Activated T-cell treated with anti-CD3 and anti-CD28 coated beads, Interleukin-2, amount 50 U/mL, for 24 hours (primary cell): ENCODE measurements at regions not wholly inside any gene's neighbourhood (a gene's known extent, or its start where the extent isn't known, plus 50 kb on each side); places are given as distances from the start of the nearest gene placed in this dataset.

Experiments used
- DNase-seq: peaks from one replicate; pipeline ENCODE4 v3.0.0-alpha.2; 2020
- H3K27ac Mint-ChIP-seq: 2 replicates; pipeline ENCODE4 v1.8.0; 2020; ENCODE audit warnings: mild to moderate bottlenecking, mixed read lengths
- H3K27me3 Mint-ChIP-seq: 2 replicates; pipeline ENCODE4 v1.8.0; 2020; ENCODE audit warnings: mixed read lengths
- H3K36me3 Mint-ChIP-seq: 2 replicates; pipeline ENCODE4 v1.8.0; 2020; ENCODE audit warnings: low read depth, mixed read lengths
- H3K4me1 Mint-ChIP-seq: 2 replicates; pipeline ENCODE4 v1.8.0; 2020; ENCODE audit warnings: low read depth, mixed read lengths
- H3K4me3 Mint-ChIP-seq: 2 replicates; pipeline ENCODE4 v1.8.0; 2020; ENCODE audit warnings: mild to moderate bottlenecking, moderate library complexity, mixed read lengths
- H3K9me3 Mint-ChIP-seq: 2 replicates; pipeline ENCODE4 v1.8.0; 2020; ENCODE audit warnings: mixed read lengths

GRCh38 chr4:63693321-63693720 is 715.9 kb downstream of the TECRL start:
- DNase-seq: no peak
- peaks cover 27% of the 10 kb centered on the region for H3K9me3 Mint-ChIP-seq
- H3K36me3 Mint-ChIP-seq: no peaks in the 10 kb centered on the region
- H3K27me3 Mint-ChIP-seq: no peaks in the 10 kb centered on the region
- H3K4me1 Mint-ChIP-seq: no peaks in the 10 kb centered on the region
- H3K27ac Mint-ChIP-seq: no peak overlapping the region
- H3K4me3 Mint-ChIP-seq: no peak overlapping the region

GRCh38 chr4:63678358-63678931 is 730.8 kb downstream of the TECRL start:
- no peak overlapping the region for H3K4me3 Mint-ChIP-seq
- H3K4me1 Mint-ChIP-seq: no peaks in the 10 kb centered on the region
- H3K27me3 Mint-ChIP-seq: no peaks in the 10 kb centered on the region
- no peak for DNase-seq
- H3K9me3 Mint-ChIP-seq: peaks cover 8% of the 10 kb centered on the region
- no peak overlapping the region for H3K27ac Mint-ChIP-seq
- H3K36me3 Mint-ChIP-seq: no peaks in the 10 kb centered on the region

GRCh38 chr4:63670735-63671134 is 738.5 kb downstream of the TECRL start:
- no peak for DNase-seq
- no peaks in the 10 kb centered on the region for H3K36me3 Mint-ChIP-seq
- no peaks in the 10 kb centered on the region for H3K4me1 Mint-ChIP-seq
- no peaks in the 10 kb centered on the region for H3K27me3 Mint-ChIP-seq
- peaks cover 21% of the 10 kb centered on the region for H3K9me3 Mint-ChIP-seq
- no peak overlapping the region for H3K4me3 Mint-ChIP-seq
- no peak overlapping the region for H3K27ac Mint-ChIP-seq

GRCh38 chr4:63663870-63664269 is 745.4 kb downstream of the TECRL start:
- peaks cover 31% of the 10 kb centered on the region for H3K9me3 Mint-ChIP-seq
- H3K4me3 Mint-ChIP-seq: no peak overlapping the region
- H3K27me3 Mint-ChIP-seq: no peaks in the 10 kb centered on the region
- no peak overlapping the region for H3K27ac Mint-ChIP-seq
- no peaks in the 10 kb centered on the region for H3K36me3 Mint-ChIP-seq
- H3K4me1 Mint-ChIP-seq: no peaks in the 10 kb centered on the region
- DNase-seq: no peak

- Mint-ChIP-seq H3K4me3 (no peak overlapping the region), H3K9me3 (peaks cover 2% of the 10 kb centered on the region), H3K27me3 (no peaks in the 10 kb centered on the region), H3K4me1 (no peaks in the 10 kb centered on the region), H3K27ac (no peak overlapping the region), H3K36me3 (no peaks in the 10 kb centered on the region)
- DNase-seq: no peak
These were observed 764.9 kb downstream of the TECRL start for GRCh38 chr4:63644396-63644795.

GRCh38 chr4:63637270-63637669 is 772.0 kb downstream of the TECRL start:
- Mint-ChIP-seq H3K27ac (no peak overlapping the region), H3K27me3 (no peaks in the 10 kb centered on the region), H3K4me3 (no peak overlapping the region), H3K9me3 (peaks cover 3% of the 10 kb centered on the region), H3K36me3 (no peaks in the 10 kb centered on the region), H3K4me1 (no peaks in the 10 kb centered on the region)
- DNase-seq: no peak

GRCh38 chr4:63632858-63633257 is 776.4 kb downstream of the TECRL start:
- no peak overlapping the region for H3K27ac Mint-ChIP-seq
- no peaks in the 10 kb centered on the region for H3K4me1 Mint-ChIP-seq
- peaks cover 10% of the 10 kb centered on the region for H3K9me3 Mint-ChIP-seq
- DNase-seq: no peak
- H3K4me3 Mint-ChIP-seq: no peak overlapping the region
- H3K27me3 Mint-ChIP-seq: no peaks in the 10 kb centered on the region
- H3K36me3 Mint-ChIP-seq: no peaks in the 10 kb centered on the region

GRCh38 chr4:63620271-63620670 is 789.0 kb downstream of the TECRL start:
- H3K4me3 Mint-ChIP-seq: no peak overlapping the region
- H3K9me3 Mint-ChIP-seq: peaks cover 7% of the 10 kb centered on the region
- H3K27me3 Mint-ChIP-seq: no peaks in the 10 kb centered on the region
- no peak for DNase-seq
- no peaks in the 10 kb centered on the region for H3K4me1 Mint-ChIP-seq
- no peak overlapping the region for H3K27ac Mint-ChIP-seq
- H3K36me3 Mint-ChIP-seq: no peaks in the 10 kb centered on the region

- DNase-seq: no peak
- H3K27me3 Mint-ChIP-seq: no peaks in the 10 kb centered on the region
- H3K4me3 Mint-ChIP-seq: no peak overlapping the region
- H3K4me1 Mint-ChIP-seq: no peaks in the 10 kb centered on the region
- peaks cover 7% of the 10 kb centered on the region for H3K9me3 Mint-ChIP-seq
- no peak overlapping the region for H3K27ac Mint-ChIP-seq
- no peaks in the 10 kb centered on the region for H3K36me3 Mint-ChIP-seq
These were observed 789.5 kb downstream of the TECRL start for GRCh38 chr4:63619771-63620170.

GRCh38 chr4:63618883-63619718 is 790.1 kb downstream of the TECRL start:
- H3K27ac Mint-ChIP-seq: no peak overlapping the region
- H3K4me1 Mint-ChIP-seq: no peaks in the 10 kb centered on the region
- no peaks in the 10 kb centered on the region for H3K36me3 Mint-ChIP-seq
- H3K9me3 Mint-ChIP-seq: peaks cover 7% of the 10 kb centered on the region
- no peak for DNase-seq
- no peak overlapping the region for H3K4me3 Mint-ChIP-seq
- H3K27me3 Mint-ChIP-seq: no peaks in the 10 kb centered on the region

GRCh38 chr4:63607169-63607872 is 801.9 kb downstream of the TECRL start:
- H3K4me1 Mint-ChIP-seq: no peaks in the 10 kb centered on the region
- H3K27ac Mint-ChIP-seq: no peak overlapping the region
- DNase-seq: no peak
- H3K36me3 Mint-ChIP-seq: no peaks in the 10 kb centered on the region
- H3K27me3 Mint-ChIP-seq: no peaks in the 10 kb centered on the region
- H3K9me3 Mint-ChIP-seq: peaks cover 20% of the 10 kb centered on the region
- H3K4me3 Mint-ChIP-seq: no peak overlapping the region

GRCh38 chr4:63589796-63590195 is 819.5 kb downstream of the TECRL start:
- H3K36me3 Mint-ChIP-seq: no peaks in the 10 kb centered on the region
- no peak for DNase-seq
- H3K27me3 Mint-ChIP-seq: no peaks in the 10 kb centered on the region
- no peak overlapping the region for H3K4me3 Mint-ChIP-seq
- H3K27ac Mint-ChIP-seq: no peak overlapping the region
- peaks cover 24% of the 10 kb centered on the region for H3K9me3 Mint-ChIP-seq
- H3K4me1 Mint-ChIP-seq: no peaks in the 10 kb centered on the region

GRCh38 chr4:63583561-63583960 is 825.7 kb downstream of the TECRL start:
- Mint-ChIP-seq H3K27ac (no peak overlapping the region), H3K4me3 (no peak overlapping the region), H3K36me3 (no peaks in the 10 kb centered on the region), H3K9me3 (peaks cover 7% of the 10 kb centered on the region), H3K27me3 (no peaks in the 10 kb centered on the region), H3K4me1 (no peaks in the 10 kb centered on the region)
- DNase-seq: no peak

- H3K4me3 Mint-ChIP-seq: no peak overlapping the region
- H3K27ac Mint-ChIP-seq: no peak overlapping the region
- DNase-seq: no peak
- H3K27me3 Mint-ChIP-seq: no peaks in the 10 kb centered on the region
- H3K9me3 Mint-ChIP-seq: peaks cover 10% of the 10 kb centered on the region
- no peaks in the 10 kb centered on the region for H3K4me1 Mint-ChIP-seq
- no peaks in the 10 kb centered on the region for H3K36me3 Mint-ChIP-seq
These were observed 826.2 kb downstream of the TECRL start for GRCh38 chr4:63583007-63583406.
